ENCODE measurements at regions not wholly inside any gene's neighbourhood (a gene's known extent, or its start where the extent isn't known, plus 50 kb on each side); places are given as distances from the start of the nearest gene placed in this dataset.

GRCh38 chr20:11976966-11977365, 59.3 kb downstream of the BTBD3 start:
- Histone ChIP-seq H3K9ac (ENCODE audit: low read depth in 2 of 2, low read length in 2 of 2) (no peak overlapping the region), H3K36me3 (no peaks in the 10 kb centered on the region), H3K4me3 (no peak overlapping the region), H3K9me3 (no peaks in the 10 kb centered on the region), H3K27ac (no peak overlapping the region), H3K4me1 (no peaks in the 10 kb centered on the region), H3K27me3 (no peaks in the 10 kb centered on the region)
- intact Hi-C loops (cut with DNase I): no loop called here
- no peak for TF ChIP-seq CTCF (IDR thresholded peaks at IDR 0.05)
- no peak for DNase-seq

- DNase-seq: no peak
- H3K9ac ChIP-seq (ENCODE audit: low read depth in 2 of 2, low read length in 2 of 2): no peak overlapping the region
- TF ChIP-seq CTCF (IDR thresholded peaks at IDR 0.05): no peak
- no peak overlapping the region for H3K4me3 ChIP-seq
- H3K4me1 ChIP-seq: no peaks in the 10 kb centered on the region
- H3K27ac ChIP-seq: no peak overlapping the region
- H3K27me3 ChIP-seq: no peaks in the 10 kb centered on the region
- intact Hi-C loops (cut with DNase I): no loop called here
- no peaks in the 10 kb centered on the region for H3K9me3 ChIP-seq
- H3K36me3 ChIP-seq: no peaks in the 10 kb centered on the region
Observed at GRCh38 chr20:11978496-11978895, 60.8 kb downstream of the BTBD3 start.

GRCh38 chr20:11979306-11979990, 61.8 kb downstream of the BTBD3 start:
- Histone ChIP-seq H3K4me1 (no peaks in the 10 kb centered on the region), H3K9me3 (no peaks in the 10 kb centered on the region), H3K27ac (no peak overlapping the region), H3K4me3 (no peak overlapping the region), H3K9ac (ENCODE audit: low read depth in 2 of 2, low read length in 2 of 2) (no peak overlapping the region), H3K36me3 (no peaks in the 10 kb centered on the region), H3K27me3 (no peaks in the 10 kb centered on the region)
- intact Hi-C loops (cut with DNase I): no loop called here
- TF ChIP-seq CTCF (IDR thresholded peaks at IDR 0.05): no peak
- no peak for DNase-seq

- no peaks in the 10 kb centered on the region for H3K4me1 ChIP-seq
- H3K9me3 ChIP-seq: no peaks in the 10 kb centered on the region
- TF ChIP-seq CTCF (IDR thresholded peaks at IDR 0.05): no peak
- intact Hi-C loops (cut with DNase I): no loop called here
- H3K27me3 ChIP-seq: no peaks in the 10 kb centered on the region
- no peak overlapping the region for H3K9ac ChIP-seq (ENCODE audit: low read depth in 2 of 2, low read length in 2 of 2)
- DNase-seq: no peak
- H3K27ac ChIP-seq: no peak overlapping the region
- no peak overlapping the region for H3K4me3 ChIP-seq
- no peaks in the 10 kb centered on the region for H3K36me3 ChIP-seq
Observed at GRCh38 chr20:11980263-11980662, 62.6 kb downstream of the BTBD3 start.

GRCh38 chr20:11981366-11981947, 63.8 kb downstream of the BTBD3 start:
- H3K27me3 ChIP-seq: no peaks in the 10 kb centered on the region
- H3K9me3 ChIP-seq: no peaks in the 10 kb centered on the region
- H3K4me3 ChIP-seq: no peak overlapping the region
- no peaks in the 10 kb centered on the region for H3K36me3 ChIP-seq
- H3K27ac ChIP-seq: no peak overlapping the region
- no peaks in the 10 kb centered on the region for H3K4me1 ChIP-seq
- no peak for DNase-seq
- TF ChIP-seq CTCF (IDR thresholded peaks at IDR 0.05): no peak
- no peak overlapping the region for H3K9ac ChIP-seq (ENCODE audit: low read depth in 2 of 2, low read length in 2 of 2)
- intact Hi-C loops (cut with DNase I): no loop called here
